ENCODE measurements at regions not wholly inside any gene's neighbourhood (a gene's known extent, or its start where the extent isn't known, plus 50 kb on each side); places are given as distances from the start of the nearest gene placed in this dataset.

- Histone ChIP-seq H3K9me3 (ENCODE audit: low read depth, low read length, poor library complexity, severe bottlenecking) (peaks cover 9% of the 10 kb centered on the region), H3K4me3 (ENCODE audit: low read depth, low read length, poor library complexity, severe bottlenecking) (no peak overlapping the region), H3K27me3 (replicated peaks; ENCODE audit: insufficient read depth, low read depth, low read length, poor library complexity) (no peaks in the 10 kb centered on the region), H3K4me1 (ENCODE audit: insufficient read depth, low read length, poor library complexity, severe bottlenecking) (no peaks in the 10 kb centered on the region), H3K27ac (ENCODE audit: low read depth, low read length, poor library complexity, severe bottlenecking) (no peak overlapping the region), H3K36me3 (ENCODE audit: insufficient read depth, low read length, poor library complexity, severe bottlenecking) (no peaks in the 10 kb centered on the region)
- TF ChIP-seq EZH2 (IDR thresholded peaks at IDR 0.05; ENCODE audit: borderline replicate concordance, low read depth, low read length, poor library complexity, severe bottlenecking) (no peak), CTCF (conservative IDR thresholded peaks at IDR 0.05; ENCODE audit: low read depth, low read length) (no peak)
- BruUV-seq (replicated peaks) = no TSS peak
- POLR2A ChIA-PET (ENCODE audit: low non-redundant PET) = no interaction called here
- intact Hi-C loops (cut with micrococcal nuclease; ENCODE audit: unreplicated experiment) = no loop called here
- DNase-seq (ENCODE audit: low spot score) = no peak
- CTCF ChIA-PET = no interaction called here
These were observed 311.2 kb downstream of the PTPRC start for GRCh38 chr1:198950036-198950435.

- Histone ChIP-seq H3K27me3 (replicated peaks; ENCODE audit: insufficient read depth, low read depth, low read length, poor library complexity) (no peaks in the 10 kb centered on the region), H3K9me3 (ENCODE audit: low read depth, low read length, poor library complexity, severe bottlenecking) (peaks cover 19% of the 10 kb centered on the region), H3K36me3 (ENCODE audit: insufficient read depth, low read length, poor library complexity, severe bottlenecking) (no peaks in the 10 kb centered on the region), H3K27ac (ENCODE audit: low read depth, low read length, poor library complexity, severe bottlenecking) (no peak overlapping the region), H3K4me3 (ENCODE audit: low read depth, low read length, poor library complexity, severe bottlenecking) (no peak overlapping the region), H3K4me1 (ENCODE audit: insufficient read depth, low read length, poor library complexity, severe bottlenecking) (peaks cover 3% of the 10 kb centered on the region)
- intact Hi-C loops (cut with micrococcal nuclease; ENCODE audit: unreplicated experiment) = no loop called here
- DNase-seq (ENCODE audit: low spot score) = no peak
- CTCF ChIA-PET = no interaction called here
- POLR2A ChIA-PET (ENCODE audit: low non-redundant PET) = no interaction called here
- TF ChIP-seq EZH2 (IDR thresholded peaks at IDR 0.05; ENCODE audit: borderline replicate concordance, low read depth, low read length, poor library complexity, severe bottlenecking) (no peak), CTCF (conservative IDR thresholded peaks at IDR 0.05; ENCODE audit: low read depth, low read length) (no peak)
- BruUV-seq (replicated peaks) = no TSS peak
These were observed 316.2 kb downstream of the PTPRC start for GRCh38 chr1:198955085-198955484.

GRCh38 chr1:198957044-198957443 is 318.2 kb downstream of the PTPRC start:
- H3K9me3 ChIP-seq (ENCODE audit: low read depth, low read length, poor library complexity, severe bottlenecking) = peaks cover 25% of the 10 kb centered on the region
- peaks cover 5% of the 10 kb centered on the region for H3K4me1 ChIP-seq (ENCODE audit: insufficient read depth, low read length, poor library complexity, severe bottlenecking)
- H3K36me3 ChIP-seq (ENCODE audit: insufficient read depth, low read length, poor library complexity, severe bottlenecking) = no peaks in the 10 kb centered on the region
- intact Hi-C loops (cut with micrococcal nuclease; ENCODE audit: unreplicated experiment) = no loop called here
- TF ChIP-seq CTCF (conservative IDR thresholded peaks at IDR 0.05; ENCODE audit: low read depth, low read length) (no peak), EZH2 (IDR thresholded peaks at IDR 0.05; ENCODE audit: borderline replicate concordance, low read depth, low read length, poor library complexity, severe bottlenecking) (no peak)
- no peaks in the 10 kb centered on the region for H3K27me3 ChIP-seq (replicated peaks; ENCODE audit: insufficient read depth, low read depth, low read length, poor library complexity)
- no peak for DNase-seq (ENCODE audit: low spot score)
- H3K4me3 ChIP-seq (ENCODE audit: low read depth, low read length, poor library complexity, severe bottlenecking) = no peak overlapping the region
- ChIA-PET POLR2A (ENCODE audit: low non-redundant PET) (no interaction called here), CTCF (no interaction called here)
- no peak overlapping the region for H3K27ac ChIP-seq (ENCODE audit: low read depth, low read length, poor library complexity, severe bottlenecking)
- no TSS peak for BruUV-seq (replicated peaks)

Measured in A673 (cell line).